HG03469 (cell line): ENCODE measurements at regions not wholly inside any gene's neighbourhood (a gene's known extent, or its start where the extent isn't known, plus 50 kb on each side); places are given as distances from the start of the nearest gene placed in this dataset.

Source experiments
- ATAC-seq: cut with Tn5 transposase; IDR thresholded peaks from one replicate; pipeline ENCODE4 v1.9.1; 2021; ENCODE audit warnings: mild to moderate bottlenecking, moderate library complexity, moderate number of reproducible peaks; ENCODE audit not compliant: unreplicated experiment

DNA sequence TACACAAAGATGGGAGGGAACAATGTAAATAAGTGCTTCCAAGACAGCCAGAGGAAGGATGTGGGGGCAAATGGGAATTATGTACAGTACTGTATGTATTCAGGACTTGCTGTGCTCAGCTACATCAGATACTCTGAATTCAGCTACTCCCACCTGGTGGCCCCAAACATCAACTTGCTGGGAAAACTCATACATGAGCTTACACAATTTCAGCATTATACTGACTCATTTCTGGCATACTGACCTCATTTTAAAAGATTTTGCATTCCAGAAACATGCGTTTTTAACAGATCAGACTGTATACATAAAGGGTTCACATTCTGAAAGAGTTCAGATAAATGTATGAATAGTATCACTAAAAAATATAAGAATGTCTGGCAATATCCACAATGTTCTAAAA is 59.7 kb downstream of the GPX5 start:
- no peak for ATAC-seq

GRCh38 chr6:28586324-28586723 is 60.6 kb downstream of the GPX5 start:
- ATAC-seq: no peak

DNA sequence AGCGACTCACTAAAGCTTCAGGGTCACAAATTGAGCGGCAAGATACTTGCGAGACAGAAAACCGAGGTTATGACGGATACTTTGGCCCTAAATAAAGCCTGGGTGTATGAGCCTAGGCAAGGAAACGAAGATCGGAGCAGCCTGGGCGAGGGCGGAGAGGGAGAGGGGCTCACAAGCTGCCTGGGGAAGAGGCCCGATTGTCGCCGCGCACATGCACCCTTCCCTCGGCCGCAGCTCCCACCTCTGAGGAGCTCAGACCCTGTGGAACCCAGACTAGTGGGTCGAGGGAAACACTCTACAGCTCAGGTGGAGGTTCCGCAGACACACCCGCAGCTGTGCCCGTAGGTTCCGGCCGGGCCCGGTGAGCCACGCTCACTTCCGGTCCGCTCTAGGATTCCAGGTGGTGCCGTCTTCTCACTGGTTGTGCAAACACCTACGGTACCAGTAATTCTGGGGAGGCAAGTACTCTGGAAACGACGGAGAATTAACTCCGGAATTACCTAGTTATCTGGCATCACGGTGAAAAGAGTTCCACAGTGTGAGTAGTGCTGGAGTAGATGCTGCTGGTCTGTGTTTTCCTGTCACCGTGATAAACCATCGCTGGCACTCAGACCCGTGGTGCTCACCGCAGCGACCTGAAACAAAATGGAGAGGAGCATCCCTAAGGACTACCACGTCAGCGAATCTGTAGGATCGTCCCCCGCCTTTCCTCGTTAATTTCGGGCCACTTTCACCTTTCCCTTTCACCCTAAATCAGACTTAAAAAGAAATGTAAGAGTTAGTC is 61.5 kb downstream of the GPX5 start:
- ATAC-seq: peak; percentile 48

- ATAC-seq: no peak
Observed at GRCh38 chr6:28587746-28588075, 62.0 kb downstream of the GPX5 start.

- no peak for ATAC-seq
Observed at GRCh38 chr6:28588666-28589065, 63.0 kb downstream of the GPX5 start.

- ATAC-seq: peak; percentile 36
Observed at GRCh38 chr6:28589234-28589956, 63.7 kb downstream of the GPX5 start.

- no peak for ATAC-seq
Observed at GRCh38 chr6:28589957-28590349, 64.3 kb downstream of the GPX5 start.

DNA sequence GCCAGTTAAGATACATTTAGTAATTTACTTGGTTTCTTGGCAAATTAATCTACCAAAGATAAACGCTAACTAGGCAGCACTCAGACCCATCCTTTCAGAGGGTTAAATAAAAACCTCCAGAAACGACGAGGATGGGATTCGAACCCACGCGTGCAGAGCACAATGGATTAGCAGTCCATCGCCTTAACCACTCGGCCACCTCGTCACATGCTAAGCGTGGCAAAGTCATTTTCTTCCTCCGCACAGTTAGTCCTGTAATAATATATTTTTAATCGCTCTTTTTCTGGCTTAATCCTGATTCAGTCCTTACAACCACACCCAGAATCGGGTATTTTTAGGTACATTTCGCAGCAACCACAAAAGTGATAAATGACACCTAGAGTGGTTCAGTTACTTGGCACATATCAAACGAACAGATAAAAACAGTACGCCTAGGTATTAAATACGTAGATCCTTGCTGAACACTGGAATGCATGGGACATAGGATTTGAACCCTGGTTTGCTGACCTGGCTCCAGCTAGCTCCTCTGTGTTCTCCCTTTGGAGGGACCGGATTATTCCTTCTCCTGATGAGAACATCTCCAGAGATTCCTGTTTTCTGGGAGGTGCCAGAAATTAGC is 71.6 kb downstream of the GPX5 start:
- ATAC-seq: no peak

- no peak for ATAC-seq
Observed at GRCh38 chr6:28597924-28598722, 72.4 kb downstream of the GPX5 start.

- no peak for ATAC-seq
Observed at GRCh38 chr6:28598757-28599686, 73.3 kb downstream of the GPX5 start.

GRCh38 chr6:28600245-28600644 is 74.6 kb downstream of the GPX5 start:
- no peak for ATAC-seq

DNA sequence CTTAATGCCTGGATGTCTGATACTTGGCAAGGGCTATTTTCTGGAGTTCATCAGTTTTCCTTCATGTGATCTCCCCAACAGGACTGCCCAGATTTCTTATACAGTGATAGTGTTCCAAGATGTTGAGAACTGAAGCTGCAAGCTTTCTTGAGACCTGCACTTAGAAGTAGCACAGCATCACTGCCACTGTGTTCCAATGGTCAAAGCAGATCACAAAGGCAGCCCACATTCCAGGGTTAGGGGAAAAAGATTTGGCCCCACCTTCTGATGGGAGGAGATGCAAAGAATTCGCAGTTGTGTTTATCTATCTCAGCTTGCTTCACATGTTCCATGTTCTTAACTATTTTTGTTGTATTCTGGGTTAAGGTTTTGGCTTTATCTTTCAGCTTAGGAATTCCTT is 78.2 kb downstream of the GPX5 start:
- no peak for ATAC-seq

GRCh38 chr6:28606424-28607391 is 81.0 kb downstream of the GPX5 start:
- ATAC-seq: no peak

- ATAC-seq: no peak
Observed at GRCh38 chr6:28607990-28608389, 82.3 kb downstream of the GPX5 start.

DNA sequence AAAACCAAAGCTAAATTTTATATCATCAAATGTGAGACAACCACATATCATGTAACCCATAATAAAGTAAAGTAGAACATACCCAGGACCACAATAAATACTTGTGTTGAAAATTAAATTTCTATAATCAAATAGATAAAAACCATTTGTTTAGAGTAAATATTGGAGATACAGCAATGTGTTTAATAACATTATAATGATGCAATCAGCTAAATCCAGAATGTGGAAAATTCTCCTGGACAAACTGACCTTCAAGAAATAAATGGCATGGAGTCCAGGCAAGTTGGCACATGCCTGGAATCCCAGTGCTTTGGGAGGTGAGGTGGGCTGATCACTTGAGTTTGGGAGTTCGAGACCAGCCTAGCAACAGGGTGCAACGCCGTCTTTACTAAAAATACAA is 84.0 kb downstream of the GPX5 start:
- ATAC-seq: no peak

DNA sequence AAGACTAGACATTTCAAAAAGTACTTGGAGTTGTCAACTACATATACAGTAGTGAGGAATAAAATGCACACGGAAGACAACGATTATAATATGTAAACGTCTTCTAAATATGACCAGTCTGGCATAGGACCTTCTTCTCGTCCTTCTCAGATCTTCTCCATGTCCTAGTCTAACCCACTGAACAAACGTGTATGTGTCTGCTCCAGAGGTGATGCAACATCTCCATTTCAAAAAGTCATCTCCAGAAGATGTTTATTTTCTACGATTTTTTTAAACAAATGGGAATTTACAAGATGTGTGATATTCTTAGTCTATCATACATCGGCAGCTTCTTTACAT is 89.9 kb downstream of the GPX5 start:
- no peak for ATAC-seq

- no peak for ATAC-seq
Observed at GRCh38 chr6:28615955-28616747, 90.5 kb downstream of the GPX5 start.

- no peak for ATAC-seq
Observed at GRCh38 chr6:28618898-28619555, 93.3 kb downstream of the GPX5 start.
